HepG2 (cell line): ENCODE measurements at regions not wholly inside any gene's neighbourhood (a gene's known extent, or its start where the extent isn't known, plus 50 kb on each side); places are given as distances from the start of the nearest gene placed in this dataset.

ENCODE experiments used
- ELF1 ChIP-seq: sonication (generic); formaldehyde crosslinking; IDR thresholded peaks from 2 replicates; pipeline ENCODE4 v1.4.0; 2020; ENCODE audit warnings: missing genetic modification reagents
- HNRNPLL ChIP-seq: fragments of 200-400 bp; formaldehyde crosslinking; IDR thresholded peaks from 2 replicates; pipeline ENCODE4 v1.6.1; 2017; ENCODE audit warnings: mild to moderate bottlenecking, low read depth, low read length; ENCODE audit not compliant: poor library complexity, severe bottlenecking
- KDM1A ChIP-seq: IDR thresholded peaks from 2 replicates; pipeline ENCODE4 v1.6.1; 2016; ENCODE audit warnings: missing compliant biosample characterization
- MAFK ChIP-seq, 2 experiments: IDR thresholded peaks in 1 of 2; conservative IDR thresholded peaks in 1 of 2; 2 replicates each; pipeline ENCODE4 v1.6.1; 2011; ENCODE audit warnings: improper control_type of control experiment in 2 of 2, low read length in 2 of 2
- POLR2A ChIP-seq, 2 experiments: IDR thresholded peaks; 2 replicates each; pipeline ENCODE4 v1.6.1; 2011; ENCODE audit warnings: low read depth in 2 of 2, low read length in 2 of 2, mild to moderate bottlenecking in 1 of 2, moderate library complexity in 1 of 2; ENCODE audit not compliant: insufficient read depth in 1 of 2
- TAF1 ChIP-seq: sonication (generic); formaldehyde crosslinking; IDR thresholded peaks from 2 replicates; pipeline ENCODE4 v1.4.0; 2020; ENCODE audit warnings: missing genetic modification reagents
- YY1 ChIP-seq: IDR thresholded peaks from 2 replicates; pipeline ENCODE4 v1.6.1; 2011; ENCODE audit warnings: low read length, low read depth, moderate library complexity, mild to moderate bottlenecking; ENCODE audit not compliant: insufficient read depth, insufficient replicate concordance
- ZBTB8A ChIP-seq: sonication (generic); formaldehyde crosslinking; IDR thresholded peaks from 2 replicates; pipeline ENCODE4 v1.4.0; 2020; ENCODE audit warnings: mild to moderate bottlenecking, low read depth, missing genetic modification reagents, borderline replicate concordance
- ZNF570 ChIP-seq: sonication (generic); formaldehyde crosslinking; IDR thresholded peaks from 2 replicates; pipeline ENCODE4 v1.4.0; 2020; ENCODE audit warnings: mild to moderate bottlenecking, missing genetic modification reagents, borderline replicate concordance
- TF ChIP-seq, protein P1 (sequence below): sonication (generic); formaldehyde crosslinking; IDR thresholded peaks from 2 replicates; pipeline ENCODE4 v1.5.0; 2020; ENCODE audit warnings: mild to moderate bottlenecking, missing genetic modification reagents, moderate library complexity
- TF ChIP-seq, protein P2 (sequence below): sonication (generic); formaldehyde crosslinking; IDR thresholded peaks from 2 replicates; pipeline ENCODE4 v1.5.1; 2020; ENCODE audit warnings: missing genetic modification reagents, mild to moderate bottlenecking, borderline replicate concordance

DNA sequence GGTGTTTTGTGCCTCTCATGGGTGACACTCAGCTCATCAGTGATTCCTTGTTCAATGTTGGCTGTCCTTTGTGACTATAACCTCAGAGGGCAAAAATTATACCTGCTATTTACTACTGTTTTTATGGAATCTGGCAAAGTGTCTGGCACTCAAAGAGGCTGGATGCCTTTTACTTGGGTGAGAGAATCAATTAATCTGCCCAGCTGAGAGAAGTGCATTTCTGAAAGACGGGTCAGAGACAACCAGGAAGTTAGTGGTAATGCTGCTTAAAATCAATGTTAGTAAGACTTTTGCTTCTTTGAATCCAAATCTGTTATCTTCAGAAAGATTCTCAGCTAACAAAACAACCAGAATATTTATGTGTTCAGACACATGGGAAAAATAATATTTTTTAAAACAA lies 436.2 kb upstream of the SUCLG2 start:
- TF ChIP-seq POLR2A (IDR thresholded peaks at IDR 0.05; ENCODE audit: insufficient read depth in 1 of 2, low read depth in 2 of 2, low read length in 2 of 2) (no peak), HNRNPLL (no peak), TAF1 (CRISPR knock-in tag) (no peak), ELF1 (no peak), ZBTB8A (CRISPR knock-in tag) (no peak), KDM1A (CRISPR knock-in tag) (no peak), MAFK (conservative IDR thresholded peaks at IDR 0.05 in 1 of 2, IDR thresholded peaks at IDR 0.05 in 1 of 2; ENCODE audit: low read length in 2 of 2) (no peak), YY1 (no peak), ZNF570 (CRISPR knock-in tag) (no peak)
- TF ChIP-seq, protein P1, sequence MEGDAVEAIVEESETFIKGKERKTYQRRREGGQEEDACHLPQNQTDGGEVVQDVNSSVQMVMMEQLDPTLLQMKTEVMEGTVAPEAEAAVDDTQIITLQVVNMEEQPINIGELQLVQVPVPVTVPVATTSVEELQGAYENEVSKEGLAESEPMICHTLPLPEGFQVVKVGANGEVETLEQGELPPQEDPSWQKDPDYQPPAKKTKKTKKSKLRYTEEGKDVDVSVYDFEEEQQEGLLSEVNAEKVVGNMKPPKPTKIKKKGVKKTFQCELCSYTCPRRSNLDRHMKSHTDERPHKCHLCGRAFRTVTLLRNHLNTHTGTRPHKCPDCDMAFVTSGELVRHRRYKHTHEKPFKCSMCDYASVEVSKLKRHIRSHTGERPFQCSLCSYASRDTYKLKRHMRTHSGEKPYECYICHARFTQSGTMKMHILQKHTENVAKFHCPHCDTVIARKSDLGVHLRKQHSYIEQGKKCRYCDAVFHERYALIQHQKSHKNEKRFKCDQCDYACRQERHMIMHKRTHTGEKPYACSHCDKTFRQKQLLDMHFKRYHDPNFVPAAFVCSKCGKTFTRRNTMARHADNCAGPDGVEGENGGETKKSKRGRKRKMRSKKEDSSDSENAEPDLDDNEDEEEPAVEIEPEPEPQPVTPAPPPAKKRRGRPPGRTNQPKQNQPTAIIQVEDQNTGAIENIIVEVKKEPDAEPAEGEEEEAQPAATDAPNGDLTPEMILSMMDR (CRISPR knock-in tag), result no peak
- TF ChIP-seq, protein P2, sequence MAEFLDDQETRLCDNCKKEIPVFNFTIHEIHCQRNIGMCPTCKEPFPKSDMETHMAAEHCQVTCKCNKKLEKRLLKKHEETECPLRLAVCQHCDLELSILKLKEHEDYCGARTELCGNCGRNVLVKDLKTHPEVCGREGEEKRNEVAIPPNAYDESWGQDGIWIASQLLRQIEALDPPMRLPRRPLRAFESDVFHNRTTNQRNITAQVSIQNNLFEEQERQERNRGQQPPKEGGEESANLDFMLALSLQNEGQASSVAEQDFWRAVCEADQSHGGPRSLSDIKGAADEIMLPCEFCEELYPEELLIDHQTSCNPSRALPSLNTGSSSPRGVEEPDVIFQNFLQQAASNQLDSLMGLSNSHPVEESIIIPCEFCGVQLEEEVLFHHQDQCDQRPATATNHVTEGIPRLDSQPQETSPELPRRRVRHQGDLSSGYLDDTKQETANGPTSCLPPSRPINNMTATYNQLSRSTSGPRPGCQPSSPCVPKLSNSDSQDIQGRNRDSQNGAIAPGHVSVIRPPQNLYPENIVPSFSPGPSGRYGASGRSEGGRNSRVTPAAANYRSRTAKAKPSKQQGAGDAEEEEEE (CRISPR knock-in tag), result no peak
